OCI-LY1 (cell line): ENCODE measurements at regions not wholly inside any gene's neighbourhood (a gene's known extent, or its start where the extent isn't known, plus 50 kb on each side); places are given as distances from the start of the nearest gene placed in this dataset.

Experiments
- H2AFZ ChIP-seq: fragments of 200-600 bp; sonication (generic), shearing (Covaris generic); 2 replicates; pipeline ENCODE4 v1.6.0; 2014; ENCODE audit warnings: antibody characterized with exemption, mild to moderate bottlenecking, low read length
- H3F3A ChIP-seq: fragments of 200-600 bp; sonication (generic), shearing (Covaris generic); 2 replicates; pipeline ENCODE4 v1.6.0; 2014; ENCODE audit warnings: mild to moderate bottlenecking, antibody characterized with exemption, low read length, moderate library complexity; ENCODE audit not compliant: insufficient read depth
- H3K27ac ChIP-seq: fragments of 200-600 bp; sonication (generic); 2 replicates; pipeline ENCODE4 v1.5.1; 2014; ENCODE audit warnings: low read length, mixed run types, mild to moderate bottlenecking, low read depth; ENCODE audit not compliant: poor library complexity, severe bottlenecking
- H3K27me3 ChIP-seq: fragments of 200-600 bp; sonication (generic); 2 replicates; pipeline ENCODE4 v1.6.0; 2014; ENCODE audit warnings: antibody characterized with exemption, mild to moderate bottlenecking, low read length, moderate library complexity; ENCODE audit not compliant: insufficient read depth
- H3K36me3 ChIP-seq: fragments of 200-600 bp; sonication (generic); 2 replicates; pipeline ENCODE4 v1.6.1; 2014; ENCODE audit warnings: mild to moderate bottlenecking, antibody characterized with exemption, low read length, moderate library complexity, mixed read lengths; ENCODE audit not compliant: insufficient read depth
- H3K4me1 ChIP-seq: fragments of 200-600 bp; sonication (generic); 2 replicates; pipeline ENCODE4 v1.5.1; 2014; ENCODE audit warnings: mild to moderate bottlenecking, low read length, moderate library complexity; ENCODE audit not compliant: insufficient read depth, severe bottlenecking
- H3K4me2 ChIP-seq: fragments of 200-600 bp; sonication (generic), shearing (Covaris generic); 2 replicates; pipeline ENCODE4 v1.6.1; 2014; ENCODE audit warnings: low read length
- H3K4me3 ChIP-seq: fragments of 200-600 bp; sonication (generic); 2 replicates; pipeline ENCODE4 v1.5.1; 2014; ENCODE audit warnings: low read length, low read depth, mild to moderate bottlenecking, mixed read lengths; ENCODE audit not compliant: poor library complexity, severe bottlenecking
- H3K79me2 ChIP-seq: fragments of 200-600 bp; shearing (Covaris generic); 2 replicates; pipeline ENCODE4 v1.6.1; 2016; ENCODE audit warnings: mixed run types, low read length, mixed read lengths; ENCODE audit not compliant: insufficient read depth
- H3K9ac ChIP-seq: fragments of 200-600 bp; sonication (generic), shearing (Covaris generic); 2 replicates; pipeline ENCODE4 v1.6.1; 2014; ENCODE audit warnings: mild to moderate bottlenecking, low read length, mixed read lengths
- H3K9me2 ChIP-seq: fragments of 200-600 bp; sonication (generic), shearing (Covaris generic); 2 replicates; pipeline ENCODE4 v1.6.1; 2014; ENCODE audit warnings: low read depth, mild to moderate bottlenecking, low read length, mixed read lengths
- H3K9me3 ChIP-seq: fragments of 200-600 bp; shearing (Covaris generic); 2 replicates; pipeline ENCODE4 v1.6.1; 2014; ENCODE audit warnings: low read length, mixed read lengths
- H4K20me1 ChIP-seq: fragments of 200-600 bp; sonication (generic), shearing (Covaris generic); 2 replicates; pipeline ENCODE4 v1.6.0; 2016; ENCODE audit warnings: mild to moderate bottlenecking, low read length; ENCODE audit not compliant: insufficient read depth
- EZH2 ChIP-seq: fragments of 200-600 bp; sonication (generic), shearing (Covaris generic); IDR thresholded peaks from 2 replicates; pipeline ENCODE4 v1.8.0; 2017; ENCODE audit warnings: borderline replicate concordance, mixed run types, mild to moderate bottlenecking, antibody characterized with exemption, low read length, moderate library complexity, mixed read lengths
- TF ChIP-seq, protein P1 (sequence below): fragments of 200-600 bp; sonication (generic), shearing (Covaris generic); IDR thresholded peaks from 2 replicates; pipeline ENCODE4 v1.5.1; 2017; ENCODE audit warnings: mild to moderate bottlenecking, antibody characterized with exemption, low read length, moderate library complexity, mixed read lengths

DNA sequence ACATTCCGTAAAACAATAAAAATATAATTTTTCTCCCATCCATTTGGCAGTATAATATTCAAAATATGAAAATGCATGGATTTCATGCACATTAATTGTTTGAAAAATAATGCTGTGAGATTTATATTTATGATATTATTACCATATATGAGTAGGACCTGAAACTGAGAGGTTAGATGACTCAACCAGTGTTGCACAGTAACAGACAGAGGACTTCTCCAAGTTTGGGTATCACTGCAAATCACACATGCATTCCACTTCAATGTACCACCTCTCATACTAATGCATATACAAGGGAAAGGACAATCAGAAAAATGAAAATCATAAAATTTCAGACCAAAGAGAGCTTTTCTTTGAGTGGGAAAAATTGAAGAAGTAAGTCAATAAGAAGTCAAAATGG lies 269.5 kb downstream of the SOCS6 start:
- Histone ChIP-seq H3K79me2 (no peaks in the 10 kb centered on the region), H3K4me3 (no peak overlapping the region), H3K27me3 (no peaks in the 10 kb centered on the region), H3K27ac (no peak overlapping the region), H3K36me3 (no peaks in the 10 kb centered on the region), H4K20me1 (no peaks in the 10 kb centered on the region), H3K9me2 (no peaks in the 10 kb centered on the region), H3K4me2 (no peak overlapping the region), H3K9ac (no peak overlapping the region), H3F3A (no peaks in the 10 kb centered on the region), H3K4me1 (no peaks in the 10 kb centered on the region), H2AFZ (no peak overlapping the region), H3K9me3 (no peaks in the 10 kb centered on the region)
- no peak for TF ChIP-seq EZH2
- TF ChIP-seq, protein P1, sequence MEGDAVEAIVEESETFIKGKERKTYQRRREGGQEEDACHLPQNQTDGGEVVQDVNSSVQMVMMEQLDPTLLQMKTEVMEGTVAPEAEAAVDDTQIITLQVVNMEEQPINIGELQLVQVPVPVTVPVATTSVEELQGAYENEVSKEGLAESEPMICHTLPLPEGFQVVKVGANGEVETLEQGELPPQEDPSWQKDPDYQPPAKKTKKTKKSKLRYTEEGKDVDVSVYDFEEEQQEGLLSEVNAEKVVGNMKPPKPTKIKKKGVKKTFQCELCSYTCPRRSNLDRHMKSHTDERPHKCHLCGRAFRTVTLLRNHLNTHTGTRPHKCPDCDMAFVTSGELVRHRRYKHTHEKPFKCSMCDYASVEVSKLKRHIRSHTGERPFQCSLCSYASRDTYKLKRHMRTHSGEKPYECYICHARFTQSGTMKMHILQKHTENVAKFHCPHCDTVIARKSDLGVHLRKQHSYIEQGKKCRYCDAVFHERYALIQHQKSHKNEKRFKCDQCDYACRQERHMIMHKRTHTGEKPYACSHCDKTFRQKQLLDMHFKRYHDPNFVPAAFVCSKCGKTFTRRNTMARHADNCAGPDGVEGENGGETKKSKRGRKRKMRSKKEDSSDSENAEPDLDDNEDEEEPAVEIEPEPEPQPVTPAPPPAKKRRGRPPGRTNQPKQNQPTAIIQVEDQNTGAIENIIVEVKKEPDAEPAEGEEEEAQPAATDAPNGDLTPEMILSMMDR: no peak

- Histone ChIP-seq H3K27me3 (no peaks in the 10 kb centered on the region), H3K4me2 (no peak overlapping the region), H3K9me2 (no peaks in the 10 kb centered on the region), H3K4me3 (no peak overlapping the region), H3K79me2 (no peaks in the 10 kb centered on the region), H2AFZ (no peak overlapping the region), H3F3A (no peaks in the 10 kb centered on the region), H3K9me3 (no peaks in the 10 kb centered on the region), H3K36me3 (no peaks in the 10 kb centered on the region), H4K20me1 (no peaks in the 10 kb centered on the region), H3K4me1 (no peaks in the 10 kb centered on the region), H3K9ac (no peak overlapping the region), H3K27ac (no peak overlapping the region)
- no peak for TF ChIP-seq EZH2
- TF ChIP-seq, protein P1: no peak
These were observed 266.1 kb downstream of the SOCS6 start for GRCh38 chr18:70554854-70555445.

GRCh38 chr18:70553936-70554260 lies 265.1 kb downstream of the SOCS6 start:
- Histone ChIP-seq H3K9me3 (no peaks in the 10 kb centered on the region), H3K79me2 (no peaks in the 10 kb centered on the region), H3F3A (no peaks in the 10 kb centered on the region), H2AFZ (no peak overlapping the region), H3K9me2 (no peaks in the 10 kb centered on the region), H3K9ac (no peak overlapping the region), H3K4me3 (no peak overlapping the region), H3K27me3 (no peaks in the 10 kb centered on the region), H3K27ac (no peak overlapping the region), H3K4me2 (no peak overlapping the region), H3K4me1 (no peaks in the 10 kb centered on the region), H4K20me1 (no peaks in the 10 kb centered on the region), H3K36me3 (no peaks in the 10 kb centered on the region)
- TF ChIP-seq, protein P1: no peak
- TF ChIP-seq EZH2: no peak
